Renal pelvis (tissue), 1 donor: ENCODE measurements at regions not wholly inside any gene's neighbourhood (a gene's known extent, or its start where the extent isn't known, plus 50 kb on each side); places are given as distances from the start of the nearest gene placed in this dataset.
"Not testable (repeated sequence)": the region's sequence is repeated elsewhere in the genome, so short reads cannot be mapped to it uniquely, and the experiment has no call there.

Experiments
- DNase-seq: peaks from one replicate; pipeline ENCODE4 v3.0.0-alpha.2; 2013

- not testable (repeated sequence) for DNase-seq
These were observed 183.1 kb upstream of the NOTCH2NLA start for GRCh38 chr1:146411923-146412322.

- peak; percentile 58 for DNase-seq
These were observed 181.1 kb upstream of the NOTCH2NLA start for GRCh38 chr1:146409817-146410441.

- DNase-seq = peak; percentile 76
These were observed 180.4 kb upstream of the NOTCH2NLA start for GRCh38 chr1:146409116-146409801.

GRCh38 chr1:146401281-146401825, 172.5 kb upstream of the NOTCH2NLA start:
- DNase-seq = not testable (repeated sequence)

- DNase-seq = peak; percentile 1
These were observed 171.6 kb upstream of the NOTCH2NLA start for GRCh38 chr1:146400173-146401121.

- not testable (repeated sequence) for DNase-seq
These were observed 170.4 kb upstream of the NOTCH2NLA start for GRCh38 chr1:146399225-146399624.

GRCh38 chr1:146396801-146397200, 168.0 kb upstream of the NOTCH2NLA start:
- not testable (repeated sequence) for DNase-seq

GRCh38 chr1:146396242-146396641, 167.4 kb upstream of the NOTCH2NLA start:
- not testable (repeated sequence) for DNase-seq

- DNase-seq = not testable (repeated sequence)
These were observed 165.0 kb upstream of the NOTCH2NLA start for GRCh38 chr1:146393796-146394195.

- not testable (repeated sequence) for DNase-seq
These were observed 164.3 kb upstream of the NOTCH2NLA start for GRCh38 chr1:146393154-146393553.

- not testable (repeated sequence) for DNase-seq
These were observed 160.4 kb upstream of the NOTCH2NLA start for GRCh38 chr1:146389178-146389577.

- peak; percentile 48 for DNase-seq
These were observed 159.1 kb upstream of the NOTCH2NLA start for GRCh38 chr1:146387750-146388469.

GRCh38 chr1:146386851-146387749, 158.3 kb upstream of the NOTCH2NLA start:
- peak; percentile 95 for DNase-seq

GRCh38 chr1:146381196-146381595, 152.4 kb upstream of the NOTCH2NLA start:
- DNase-seq = not testable (repeated sequence)

- DNase-seq = peak; percentile 97
These were observed 148.1 kb upstream of the NOTCH2NLA start for GRCh38 chr1:146376708-146377496.

GRCh38 chr1:146376309-146376707, 147.5 kb upstream of the NOTCH2NLA start:
- peak; percentile 61 for DNase-seq

GRCh38 chr1:146375108-146375507, 146.3 kb upstream of the NOTCH2NLA start:
- not testable (repeated sequence) for DNase-seq

- peak; percentile 33 for DNase-seq
These were observed 141.1 kb upstream of the NOTCH2NLA start for GRCh38 chr1:146369940-146370339.

- DNase-seq = not testable (repeated sequence)
These were observed 126.6 kb upstream of the NOTCH2NLA start for GRCh38 chr1:146355373-146355772.
